GM19043 (cell line): ENCODE measurements at regions not wholly inside any gene's neighbourhood (a gene's known extent, or its start where the extent isn't known, plus 50 kb on each side); places are given as distances from the start of the nearest gene placed in this dataset.
A peak's percentile ranks its signal among the peaks of the same experiment; 100 is the strongest.
"Not testable (repeated sequence)": the region's sequence is repeated elsewhere in the genome, so short reads cannot be mapped to it uniquely, and the experiment has no call there.

Experiments used
- ATAC-seq: cut with Tn5 transposase; IDR thresholded peaks from one replicate; pipeline ENCODE4 v1.9.1; 2021; ENCODE audit warnings: low read depth; ENCODE audit not compliant: unreplicated experiment

DNA sequence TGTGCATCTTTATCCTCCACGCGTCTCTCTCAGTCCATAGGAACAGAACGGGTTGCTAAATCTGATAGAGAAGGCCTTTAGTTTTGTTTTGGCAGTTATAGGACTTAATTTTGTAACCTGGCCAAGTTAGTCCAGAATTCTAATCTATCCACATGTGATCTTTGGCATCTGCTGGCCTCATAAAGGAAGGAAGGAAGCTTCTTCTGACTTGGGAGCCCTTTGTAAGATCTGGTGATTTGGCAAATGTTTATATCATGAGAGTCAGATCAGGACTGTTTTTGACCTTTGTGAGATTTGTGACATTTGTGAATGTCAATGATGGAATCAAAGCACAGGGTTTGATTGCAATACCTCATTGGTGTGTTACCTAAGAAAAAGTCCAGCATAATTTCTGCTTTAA, 96.4 kb upstream of the MTLN start:
- not testable (repeated sequence) for ATAC-seq

DNA sequence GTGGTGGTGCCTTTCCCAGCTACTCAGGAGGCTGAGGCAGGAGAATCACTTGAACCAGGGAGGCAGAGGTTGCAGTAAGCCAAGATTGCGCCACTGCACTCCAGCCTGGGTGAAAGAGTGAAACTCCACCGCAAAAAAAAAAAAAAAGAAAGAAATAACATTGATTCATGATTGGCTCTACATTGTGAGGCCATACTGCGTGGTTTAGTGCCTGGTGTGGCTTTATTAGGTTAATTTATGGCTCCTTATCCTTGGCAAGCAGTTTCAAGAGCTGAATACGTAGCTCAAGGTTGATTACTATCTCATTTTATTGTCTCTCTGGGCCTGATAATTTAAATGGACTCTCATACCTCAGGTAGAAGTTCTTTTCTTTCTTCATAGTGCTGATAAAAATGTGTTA, 80.5 kb upstream of the MTLN start:
- ATAC-seq: not testable (repeated sequence)

DNA sequence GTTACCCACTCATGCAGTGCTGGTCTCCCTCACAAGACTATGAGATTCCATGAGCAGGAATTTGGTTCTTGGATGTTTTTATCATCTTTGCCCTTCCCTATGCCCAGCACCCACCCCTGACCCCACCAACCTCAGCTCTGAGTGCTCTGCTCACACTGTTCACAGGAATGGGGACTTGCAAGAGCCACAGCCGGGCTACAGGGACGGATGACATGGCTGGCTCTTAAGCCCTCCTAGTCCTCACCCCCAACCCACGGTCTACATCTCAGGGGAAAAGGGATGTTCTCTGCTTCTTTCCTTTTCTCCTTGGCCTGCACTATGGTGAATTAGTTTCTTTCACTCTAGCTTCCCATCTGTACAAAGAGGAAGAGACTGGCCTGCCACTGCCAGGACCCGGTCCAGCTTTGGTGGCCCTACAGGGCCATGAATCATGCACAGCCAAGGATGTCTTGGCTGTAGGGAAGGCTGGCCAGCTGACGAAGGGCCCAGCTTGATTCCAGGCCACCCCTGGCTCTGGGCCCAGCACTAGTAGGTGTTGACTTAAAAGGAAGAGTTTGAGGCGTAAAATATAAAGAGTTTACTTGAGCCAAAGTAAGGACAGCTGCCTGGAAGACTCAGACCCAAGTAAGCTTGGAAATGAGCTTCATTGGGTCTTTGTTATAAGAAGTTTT, 79.7 kb upstream of the MTLN start:
- not testable (repeated sequence) for ATAC-seq

DNA sequence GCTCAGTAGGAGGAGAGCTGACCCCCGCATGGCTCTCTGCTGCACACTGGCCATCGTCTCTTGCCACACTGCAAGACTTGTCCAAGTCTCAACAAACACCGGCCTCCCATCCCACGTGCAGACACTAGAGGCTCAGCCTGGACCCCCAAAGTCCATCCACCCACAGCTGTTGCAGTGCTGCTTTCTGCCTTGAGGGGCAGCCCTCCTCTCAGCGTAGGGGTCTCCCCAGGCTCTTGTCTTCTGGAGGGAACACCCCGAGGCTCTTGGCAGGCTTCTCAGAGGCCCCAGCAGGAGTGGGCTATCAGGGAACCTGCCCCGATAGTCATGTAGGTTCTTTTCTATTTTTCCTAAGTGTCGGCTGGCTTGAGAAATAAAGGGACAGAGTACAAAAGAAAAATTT, 75.5 kb upstream of the MTLN start:
- ATAC-seq: not testable (repeated sequence)

DNA sequence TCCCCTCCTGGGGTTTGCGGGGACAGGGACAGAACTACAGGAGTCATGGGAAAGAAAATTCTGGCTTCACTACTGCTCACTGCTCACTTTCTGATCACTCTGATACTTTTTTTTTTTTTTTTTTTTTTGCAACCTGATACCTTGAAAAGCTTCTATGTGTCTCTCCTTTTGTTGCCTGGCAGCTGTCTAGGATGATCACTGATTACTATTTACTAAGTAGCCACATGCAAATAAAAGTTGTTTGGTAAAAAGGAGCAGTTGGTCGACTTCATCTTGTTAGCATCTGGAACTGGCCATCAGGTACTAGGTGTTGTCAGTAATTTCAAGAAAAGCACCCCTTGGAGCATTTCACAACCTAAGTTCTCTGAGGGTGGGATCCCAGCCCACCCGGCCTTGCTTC, 74.9 kb upstream of the MTLN start:
- ATAC-seq: not testable (repeated sequence)

DNA sequence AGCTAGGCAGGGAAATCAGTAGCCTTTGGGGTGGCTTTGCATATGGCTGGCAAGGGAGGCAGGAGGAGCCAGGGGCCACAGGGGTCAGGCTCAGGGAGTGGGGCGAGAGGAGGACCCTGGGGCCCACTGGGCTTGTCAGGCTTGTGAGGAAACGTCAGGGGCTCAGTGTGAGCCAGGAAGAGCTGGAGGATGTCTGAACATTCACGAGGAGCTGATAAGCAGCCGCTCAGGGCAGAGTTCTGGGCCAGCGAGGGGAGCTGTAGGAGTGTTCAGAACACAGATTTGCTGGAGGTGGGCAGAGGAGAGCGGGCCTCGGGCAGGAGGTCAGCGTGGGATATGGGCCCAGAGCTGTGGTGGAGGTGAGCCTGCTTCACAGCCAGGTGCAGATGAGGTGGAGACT, 72.7 kb upstream of the MTLN start:
- not testable (repeated sequence) for ATAC-seq

DNA sequence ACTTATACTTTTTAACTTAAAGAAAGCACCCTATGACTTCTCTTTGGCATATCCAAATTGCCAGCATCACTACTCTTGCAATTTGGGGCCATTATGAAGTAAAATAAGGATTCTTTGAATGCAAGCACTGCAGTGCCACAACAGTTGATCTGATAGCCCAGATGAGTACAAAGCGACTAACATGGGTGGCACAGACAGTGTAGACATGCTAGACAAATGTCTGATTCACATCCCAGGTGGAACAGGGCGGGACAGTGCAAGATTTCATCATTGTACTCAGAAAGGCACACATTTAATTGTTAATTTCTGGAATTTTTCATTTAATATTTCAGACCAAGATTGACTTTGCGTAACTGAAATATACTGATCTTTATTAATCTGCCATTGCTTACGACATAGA, 68.5 kb upstream of the MTLN start:
- not testable (repeated sequence) for ATAC-seq

DNA sequence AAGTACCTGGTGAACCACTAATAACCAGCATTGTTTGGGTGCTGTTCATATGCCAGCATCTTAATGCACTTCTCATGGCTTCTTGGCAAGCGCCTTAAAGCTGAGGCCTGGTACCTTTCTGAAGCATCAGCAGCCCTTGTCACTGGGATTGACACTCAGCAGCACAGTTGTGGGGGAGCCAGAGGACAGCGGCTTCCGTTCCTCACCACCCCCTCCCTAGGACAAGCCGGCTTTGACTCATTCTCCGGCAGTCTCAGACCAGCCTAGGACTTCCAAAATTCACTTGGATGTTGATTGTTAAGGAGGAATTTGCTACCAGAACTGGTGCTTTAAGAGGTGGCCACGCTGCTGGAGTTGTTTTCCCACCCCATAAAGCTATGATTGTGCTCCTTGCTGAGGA, 64.7 kb upstream of the MTLN start:
- ATAC-seq: not testable (repeated sequence)

DNA sequence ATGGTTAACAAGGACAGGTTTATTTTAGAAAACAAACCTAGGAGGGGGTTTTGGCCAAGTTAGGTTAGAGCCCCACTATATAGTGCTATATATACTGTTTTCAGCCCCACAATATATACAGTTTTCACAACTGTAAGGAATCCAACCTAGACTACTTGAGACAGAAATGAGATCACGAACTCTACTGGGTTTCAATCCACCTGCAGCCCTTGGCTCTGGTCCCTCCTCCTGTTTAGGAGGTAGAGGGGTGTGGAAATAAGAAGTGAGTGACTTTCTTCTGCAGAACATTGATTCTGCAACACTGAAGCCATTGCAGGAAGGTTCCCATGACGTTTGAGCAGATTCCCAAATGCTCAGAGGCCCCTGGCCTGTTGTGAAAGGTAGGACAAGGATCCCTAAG, 63.7 kb upstream of the MTLN start:
- ATAC-seq: not testable (repeated sequence)

DNA sequence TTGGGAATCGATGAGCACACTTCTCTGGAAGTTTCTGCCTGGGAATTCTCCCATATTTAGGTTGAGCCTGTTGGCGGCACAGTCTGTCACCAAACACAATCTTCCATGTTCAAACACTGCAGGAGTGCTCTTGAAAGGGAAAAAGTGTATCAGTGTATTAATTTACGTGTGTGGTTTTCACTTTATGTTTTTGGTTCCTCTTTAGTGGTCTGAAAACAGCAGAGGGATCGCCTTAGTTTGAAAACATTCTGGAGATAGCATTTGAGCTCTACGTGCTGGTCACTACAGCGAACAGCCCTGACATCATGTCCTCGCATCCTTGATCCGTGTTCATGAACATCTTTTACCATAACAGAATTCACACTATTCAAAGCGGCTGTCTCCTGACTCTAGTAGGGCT, 57.3 kb upstream of the MTLN start:
- not testable (repeated sequence) for ATAC-seq

DNA sequence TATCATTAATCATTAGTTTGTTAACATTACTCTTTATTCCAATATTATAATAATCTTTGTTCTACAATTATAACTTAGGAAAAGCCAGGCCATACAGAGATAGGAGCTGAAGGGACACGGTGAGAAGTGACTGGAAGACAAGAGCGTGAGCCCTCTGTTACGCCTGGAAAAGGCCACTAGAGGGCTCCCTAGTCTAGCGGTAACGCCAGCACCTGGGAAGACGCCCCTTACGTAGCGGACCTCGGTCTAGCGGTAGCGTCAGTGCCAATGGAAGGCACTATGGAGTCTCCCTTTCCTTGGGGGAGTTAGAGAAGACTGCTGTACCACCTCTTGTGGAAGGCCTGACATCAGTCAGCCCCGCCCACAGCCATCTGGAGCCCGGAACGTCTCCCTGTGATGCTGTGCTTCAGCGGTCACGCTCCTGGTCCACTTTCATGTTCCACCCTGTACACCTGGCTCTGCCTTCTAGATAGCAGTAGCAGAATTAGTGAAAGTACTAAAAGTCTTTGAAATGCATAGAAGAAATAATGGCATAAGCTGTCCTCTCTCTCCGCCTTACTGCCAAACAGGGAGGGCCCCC, 55.6 kb upstream of the MTLN start:
- peak; percentile 67 for ATAC-seq

DNA sequence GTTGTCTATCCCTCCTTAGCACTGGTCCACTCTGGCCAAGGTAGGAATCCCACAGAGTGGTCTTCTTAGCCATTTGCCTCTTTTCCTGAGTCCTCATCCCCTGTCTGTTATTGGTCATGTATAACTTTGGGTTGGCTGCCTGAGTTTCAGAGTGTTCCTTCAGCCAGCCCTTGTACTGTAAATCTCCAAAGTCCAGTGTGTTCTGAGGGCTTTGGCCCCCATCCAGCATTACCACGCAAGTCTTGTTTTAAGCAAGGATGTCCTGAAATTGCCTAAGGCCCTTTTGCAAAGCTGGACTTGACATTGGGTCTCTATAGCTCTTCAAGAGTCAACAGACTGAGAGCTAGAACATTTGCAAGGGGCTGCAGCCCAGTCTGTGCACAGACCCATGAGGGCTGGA, 52.5 kb upstream of the MTLN start:
- ATAC-seq: not testable (repeated sequence)

DNA sequence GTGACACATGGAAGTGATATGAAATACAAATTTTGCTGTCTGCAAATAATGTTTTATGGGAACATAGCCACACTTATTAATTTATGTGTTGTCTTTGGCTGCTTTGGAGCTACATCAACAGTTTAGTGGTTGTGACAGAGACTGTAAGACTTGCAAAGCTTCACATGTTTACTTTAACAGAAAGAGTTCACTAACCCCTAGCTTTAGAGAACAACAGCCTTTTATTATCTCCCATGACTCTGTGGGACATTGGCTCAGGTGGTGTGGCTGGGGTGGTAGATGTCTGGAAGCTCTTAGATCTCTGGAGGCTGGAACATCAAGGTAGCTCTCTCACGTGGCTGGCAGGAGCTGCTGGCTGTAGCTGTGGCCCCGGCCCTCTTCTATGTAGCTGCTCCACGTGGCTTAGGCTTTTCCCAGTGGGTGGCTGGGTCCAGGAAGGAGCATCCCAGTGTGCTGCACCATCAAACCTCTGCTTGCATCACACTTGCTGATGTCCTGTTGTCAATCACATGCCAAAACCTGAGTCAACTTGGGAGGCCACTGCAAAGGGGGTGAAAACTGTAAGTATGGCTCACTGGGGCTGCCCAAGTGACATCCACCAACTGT, 51.8 kb upstream of the MTLN start:
- not testable (repeated sequence) for ATAC-seq

DNA sequence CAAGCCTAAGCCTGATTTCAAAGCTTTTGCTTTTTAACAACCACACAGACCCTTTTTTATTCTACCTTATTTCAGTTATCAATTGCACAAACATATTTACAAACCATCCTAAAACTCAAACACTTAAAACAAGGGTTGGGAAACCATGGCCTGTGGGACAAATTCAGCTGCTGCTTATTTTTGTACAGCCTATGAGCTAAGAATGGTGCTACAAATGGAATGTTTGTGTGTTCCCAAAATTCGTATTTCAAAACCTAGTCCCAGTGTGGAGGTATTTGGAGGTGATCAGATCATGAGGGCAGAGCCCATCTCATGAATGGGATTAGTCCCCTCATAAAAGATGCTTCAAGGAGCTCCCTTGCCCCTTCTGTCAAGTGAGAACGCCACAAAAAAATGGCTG, 51.1 kb upstream of the MTLN start:
- ATAC-seq: not testable (repeated sequence)
